Stimulated activated naive B cell treated with anti-CD40 and anti-IgM and Interleukin-4, amounts not matched to agents 10 μg/mL and 1 μg/mL and 100 μg/mL, for 72 hours (primary cell): ENCODE measurements at regions not wholly inside any gene's neighbourhood (a gene's known extent, or its start where the extent isn't known, plus 50 kb on each side); places are given as distances from the start of the nearest gene placed in this dataset.

ENCODE experiments used
- ATAC-seq, 2 donors: fragments of 150-1000 bp; cut with Tn5 transposase; replicated peaks; 2 replicates each; pipeline ENCODE4 v1.10.0; 2021; ENCODE audit warnings: moderate library complexity in 1 of 2
- DNase-seq: peaks from one replicate; pipeline ENCODE4 v3.0.0; 2021
- H3K27ac Mint-ChIP-seq: one replicate; pipeline ENCODE4 v1.8.0; 2022; ENCODE audit warnings: mild to moderate bottlenecking, mixed read lengths
- H3K27me3 Mint-ChIP-seq, 2 donors: one replicate each; pipeline ENCODE4 v1.8.0; 2022; ENCODE audit warnings: mixed read lengths in 2 of 2
- H3K36me3 Mint-ChIP-seq, 2 donors: one replicate each; pipeline ENCODE4 v1.8.0; 2022; ENCODE audit warnings: mixed read lengths in 2 of 2, mild to moderate bottlenecking in 1 of 2
- H3K4me1 Mint-ChIP-seq, 2 donors: one replicate each; pipeline ENCODE4 v1.8.0; 2022; ENCODE audit warnings: mixed read lengths in 2 of 2, mild to moderate bottlenecking in 1 of 2
- H3K4me3 Mint-ChIP-seq, 2 donors: one replicate each; pipeline ENCODE4 v1.8.0; 2022; ENCODE audit warnings: mild to moderate bottlenecking in 2 of 2, mixed read lengths in 2 of 2, moderate library complexity in 1 of 2
- H3K9me3 Mint-ChIP-seq, 2 donors: one replicate each; pipeline ENCODE4 v1.8.0; 2022; ENCODE audit warnings: mixed read lengths in 2 of 2, mild to moderate bottlenecking in 1 of 2

GRCh38 chr3:194999491-194999890, 271.5 kb downstream of the XXYLT1 start:
- no peaks in the 10 kb centered on the region for H3K36me3 Mint-ChIP-seq
- peaks cover 16 to 21% of the 10 kb centered on the region in 2 donors for H3K4me1 Mint-ChIP-seq
- ATAC-seq (no peak), DNase-seq (no peak)
- no peak overlapping the region for H3K27ac Mint-ChIP-seq
- H3K4me3 Mint-ChIP-seq = no peak overlapping the region
- H3K27me3 Mint-ChIP-seq = peaks cover 0 to 8% of the 10 kb centered on the region in 2 donors
- H3K9me3 Mint-ChIP-seq = no peaks in the 10 kb centered on the region

- Mint-ChIP-seq H3K4me1 (peaks cover 17 to 21% of the 10 kb centered on the region in 2 donors), H3K27me3 (peaks cover 0 to 5% of the 10 kb centered on the region in 2 donors), H3K9me3 (no peaks in the 10 kb centered on the region), H3K27ac (no peak overlapping the region), H3K4me3 (no peak overlapping the region), H3K36me3 (no peaks in the 10 kb centered on the region)
- ATAC-seq (no peak), DNase-seq (no peak)
These were observed 269.7 kb downstream of the XXYLT1 start for GRCh38 chr3:195001261-195001660.

- H3K27me3 Mint-ChIP-seq = peaks cover 0 to 5% of the 10 kb centered on the region in 2 donors
- ATAC-seq (peak; percentile 60 to 68), DNase-seq (no peak)
These were observed 268.7 kb downstream of the XXYLT1 start for GRCh38 chr3:195001961-195002861.

GRCh38 chr3:195003006-195003892, 267.7 kb downstream of the XXYLT1 start:
- no peaks in the 10 kb centered on the region for H3K36me3 Mint-ChIP-seq
- peaks cover 0 to 5% of the 10 kb centered on the region in 2 donors for H3K27me3 Mint-ChIP-seq
- peaks cover 31 to 36% of the 10 kb centered on the region in 2 donors for H3K4me1 Mint-ChIP-seq
- no peak overlapping the region for H3K4me3 Mint-ChIP-seq
- no peak overlapping the region for H3K27ac Mint-ChIP-seq
- ATAC-seq (peak; percentile 68 to 69), DNase-seq (no peak)
- no peaks in the 10 kb centered on the region for H3K9me3 Mint-ChIP-seq

More at GRCh38 chr3:195001961-195002861, 268.7 kb downstream of the XXYLT1 start:
- peaks cover 24 to 27% of the 10 kb centered on the region in 2 donors for H3K4me1 Mint-ChIP-seq
- H3K27ac Mint-ChIP-seq = no peak overlapping the region
- no peaks in the 10 kb centered on the region for H3K36me3 Mint-ChIP-seq
- H3K9me3 Mint-ChIP-seq = no peaks in the 10 kb centered on the region
- H3K4me3 Mint-ChIP-seq = no peak overlapping the region

GRCh38 chr3:195003893-195004289, 267.1 kb downstream of the XXYLT1 start:
- H3K4me3 Mint-ChIP-seq = no peak overlapping the region
- H3K4me1 Mint-ChIP-seq = peaks cover 29 to 36% of the 10 kb centered on the region in 2 donors
- H3K36me3 Mint-ChIP-seq = no peaks in the 10 kb centered on the region
- H3K9me3 Mint-ChIP-seq = no peaks in the 10 kb centered on the region
- peaks cover 0 to 5% of the 10 kb centered on the region in 2 donors for H3K27me3 Mint-ChIP-seq
- H3K27ac Mint-ChIP-seq = no peak overlapping the region
- ATAC-seq (no peak), DNase-seq (no peak)

GRCh38 chr3:195004512-195005250, 266.3 kb downstream of the XXYLT1 start:
- no peaks in the 10 kb centered on the region for H3K36me3 Mint-ChIP-seq
- no peak overlapping the region for H3K4me3 Mint-ChIP-seq
- DNase-seq = no peak
- H3K27ac Mint-ChIP-seq = no peak overlapping the region
- ATAC-seq = no peak
- H3K27me3 Mint-ChIP-seq = peaks cover 0 to 5% of the 10 kb centered on the region in 2 donors
- H3K9me3 Mint-ChIP-seq = no peaks in the 10 kb centered on the region
- peaks cover 33 to 41% of the 10 kb centered on the region in 2 donors for H3K4me1 Mint-ChIP-seq

- no peak for ATAC-seq
- no peak overlapping the region for H3K4me3 Mint-ChIP-seq
- no peak overlapping the region for H3K27ac Mint-ChIP-seq
- H3K36me3 Mint-ChIP-seq = no peaks in the 10 kb centered on the region
- no peak for DNase-seq
- no peaks in the 10 kb centered on the region for H3K9me3 Mint-ChIP-seq
- peaks cover 0 to 5% of the 10 kb centered on the region in 2 donors for H3K27me3 Mint-ChIP-seq
- peaks cover 38 to 46% of the 10 kb centered on the region in 2 donors for H3K4me1 Mint-ChIP-seq
These were observed 265.7 kb downstream of the XXYLT1 start for GRCh38 chr3:195005251-195005620.

- ATAC-seq (no peak), DNase-seq (no peak)
- H3K9me3 Mint-ChIP-seq = no peaks in the 10 kb centered on the region
- peaks cover 39 to 49% of the 10 kb centered on the region in 2 donors for H3K4me1 Mint-ChIP-seq
- H3K27me3 Mint-ChIP-seq = peaks cover 0 to 5% of the 10 kb centered on the region in 2 donors
- no peak overlapping the region for H3K27ac Mint-ChIP-seq
- no peak overlapping the region for H3K4me3 Mint-ChIP-seq
- no peaks in the 10 kb centered on the region for H3K36me3 Mint-ChIP-seq
These were observed 265.0 kb downstream of the XXYLT1 start for GRCh38 chr3:195005759-195006510.

- peaks cover 0 to 5% of the 10 kb centered on the region in 2 donors for H3K27me3 Mint-ChIP-seq
- no peak overlapping the region for H3K27ac Mint-ChIP-seq
- no peaks in the 10 kb centered on the region for H3K9me3 Mint-ChIP-seq
- H3K4me1 Mint-ChIP-seq = peaks cover 36 to 46% of the 10 kb centered on the region in 2 donors
- no peak overlapping the region for H3K4me3 Mint-ChIP-seq
- no peaks in the 10 kb centered on the region for H3K36me3 Mint-ChIP-seq
- DNase-seq = no peak
- no peak for ATAC-seq
These were observed 263.8 kb downstream of the XXYLT1 start for GRCh38 chr3:195007151-195007550.

- no peaks in the 10 kb centered on the region for H3K36me3 Mint-ChIP-seq
- H3K9me3 Mint-ChIP-seq = no peaks in the 10 kb centered on the region
- H3K4me3 Mint-ChIP-seq = no peak overlapping the region
- DNase-seq = no peak
- peaks cover 0 to 5% of the 10 kb centered on the region in 2 donors for H3K27me3 Mint-ChIP-seq
- no peak overlapping the region for H3K27ac Mint-ChIP-seq
- H3K4me1 Mint-ChIP-seq = peaks cover 30 to 41% of the 10 kb centered on the region in 2 donors
- no peak for ATAC-seq
These were observed 263.2 kb downstream of the XXYLT1 start for GRCh38 chr3:195007766-195008165.

- DNase-seq (no peak), ATAC-seq (no peak)
- H3K9me3 Mint-ChIP-seq = no peaks in the 10 kb centered on the region
- peaks cover 0 to 2% of the 10 kb centered on the region in 2 donors for H3K27me3 Mint-ChIP-seq
- no peak overlapping the region for H3K27ac Mint-ChIP-seq
- H3K4me1 Mint-ChIP-seq = peaks cover 23 to 36% of the 10 kb centered on the region in 2 donors
- H3K36me3 Mint-ChIP-seq = no peaks in the 10 kb centered on the region
- no peak overlapping the region for H3K4me3 Mint-ChIP-seq
These were observed 262.1 kb downstream of the XXYLT1 start for GRCh38 chr3:195008816-195009215.

GRCh38 chr3:195009616-195010015, 261.3 kb downstream of the XXYLT1 start:
- DNase-seq (no peak), ATAC-seq (no peak)
- no peak overlapping the region for H3K27ac Mint-ChIP-seq
- peaks cover 23 to 36% of the 10 kb centered on the region in 2 donors for H3K4me1 Mint-ChIP-seq
- H3K4me3 Mint-ChIP-seq = no peak overlapping the region
- H3K27me3 Mint-ChIP-seq = peaks cover 0 to under 1% of the 10 kb centered on the region in 2 donors
- H3K36me3 Mint-ChIP-seq = no peaks in the 10 kb centered on the region
- no peaks in the 10 kb centered on the region for H3K9me3 Mint-ChIP-seq

GRCh38 chr3:195010551-195011100, 260.3 kb downstream of the XXYLT1 start:
- no peak overlapping the region for H3K4me3 Mint-ChIP-seq
- H3K4me1 Mint-ChIP-seq = peaks cover 23 to 36% of the 10 kb centered on the region in 2 donors
- no peak for ATAC-seq
- H3K36me3 Mint-ChIP-seq = no peaks in the 10 kb centered on the region
- DNase-seq = no peak
- H3K27me3 Mint-ChIP-seq = peaks cover 1 to 9% of the 10 kb centered on the region in 2 donors
- H3K9me3 Mint-ChIP-seq = no peaks in the 10 kb centered on the region
- no peak overlapping the region for H3K27ac Mint-ChIP-seq
